ENCODE measurements at regions not wholly inside any gene's neighbourhood (a gene's known extent, or its start where the extent isn't known, plus 50 kb on each side); places are given as distances from the start of the nearest gene placed in this dataset.

DNA sequence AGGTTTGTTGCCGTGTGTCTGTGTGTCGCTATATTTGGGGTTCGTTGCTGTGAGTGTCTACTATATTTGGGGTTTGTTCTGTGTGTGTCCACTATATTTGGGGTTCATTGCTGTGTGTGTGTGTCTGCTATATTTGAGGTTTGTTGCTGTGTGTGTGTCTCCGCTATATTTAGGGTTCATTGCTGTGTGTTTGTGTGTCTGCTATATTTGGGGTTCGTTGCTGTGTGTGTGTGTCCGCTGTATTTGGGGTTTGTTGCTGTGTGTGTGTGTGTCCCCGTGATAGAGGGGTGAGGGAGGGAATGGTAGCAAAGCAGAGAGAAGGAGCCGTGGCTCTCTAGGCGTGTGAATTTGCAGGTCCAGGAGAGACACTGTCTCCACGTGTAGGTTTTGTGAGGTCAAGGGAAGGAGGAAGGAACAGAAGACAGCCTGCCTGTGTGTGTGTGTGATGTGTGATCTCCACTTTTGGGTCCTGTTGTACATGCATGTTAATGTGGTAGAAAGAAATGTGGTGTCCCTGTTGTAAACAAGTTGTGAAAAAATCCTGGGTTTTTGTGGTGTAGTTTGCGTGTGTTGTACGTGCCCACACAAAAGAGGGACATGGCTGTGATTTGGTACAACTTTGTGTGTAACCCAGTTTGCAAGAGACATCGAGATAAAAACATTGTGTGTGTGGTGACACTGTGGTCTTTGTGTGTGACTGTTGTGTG, 56.3 kb upstream of the ECE1 start:
- no peak for DNase-seq

DNA sequence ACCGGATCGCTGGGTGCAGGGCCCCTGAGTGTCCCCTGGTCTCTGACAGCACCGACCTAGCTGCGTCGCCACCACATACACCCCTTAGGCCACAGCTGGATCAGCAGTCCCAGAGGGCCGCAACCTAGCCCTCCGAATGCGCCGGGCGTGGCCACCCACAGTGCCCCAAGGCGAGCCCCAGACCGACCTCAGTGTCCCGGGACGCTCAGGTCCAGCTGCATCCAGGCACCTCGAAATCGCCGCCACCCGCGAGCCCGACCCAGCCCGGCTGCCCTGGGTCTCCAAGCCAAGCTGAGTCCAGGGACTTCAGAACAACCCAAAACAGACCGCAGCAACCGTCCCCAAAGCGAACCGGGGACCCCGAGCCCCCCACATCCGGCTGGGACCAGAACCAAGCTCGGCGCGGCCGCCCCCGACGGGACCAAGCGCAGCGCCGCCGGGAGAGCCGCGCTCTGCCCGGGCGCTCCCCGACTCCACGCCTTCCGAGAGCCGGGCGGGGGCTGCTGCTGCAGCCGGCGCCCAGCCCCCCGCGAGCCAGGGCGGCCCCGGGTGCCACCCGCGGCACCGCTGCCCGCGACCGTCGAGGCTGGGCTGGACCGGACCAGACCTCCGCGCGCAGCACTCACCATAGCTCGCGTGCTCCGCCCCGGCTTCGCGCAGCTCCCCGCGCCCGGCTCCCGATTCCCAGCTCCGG, 54.6 kb upstream of the ECE1 start:
- no peak for DNase-seq

DNA sequence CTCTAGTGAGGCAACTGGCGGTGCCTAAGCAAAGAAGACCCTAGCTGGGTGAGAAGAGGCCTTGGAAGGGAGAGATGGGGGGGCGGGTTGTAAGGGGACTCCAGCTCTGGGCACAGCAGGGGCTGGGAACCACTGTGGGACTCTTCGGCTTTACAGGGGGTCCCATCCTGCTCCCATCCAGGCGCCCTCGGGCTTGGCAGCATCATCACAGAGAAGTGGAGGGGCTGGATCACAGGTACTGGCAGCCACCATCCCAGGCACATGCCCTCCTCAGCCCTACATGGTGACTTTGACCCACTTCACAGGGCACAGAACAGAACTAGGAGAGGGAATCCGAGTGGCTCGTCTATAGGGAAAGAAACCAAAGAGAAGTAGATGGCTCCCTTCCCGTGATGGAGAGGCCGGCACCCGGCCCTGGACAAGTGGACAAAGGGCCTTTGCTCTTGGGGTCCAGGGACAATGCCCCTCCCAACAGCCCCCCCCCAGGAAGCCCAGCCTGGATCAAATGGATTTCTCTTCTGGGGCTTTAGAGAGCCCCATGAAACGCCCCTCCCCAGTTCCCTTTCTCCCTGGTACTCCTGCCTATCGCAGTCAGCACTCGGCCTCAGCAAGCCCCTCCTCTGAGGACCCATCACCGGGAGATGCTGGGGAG, 54.0 kb upstream of the ECE1 start:
- DNase-seq = no peak

DNA sequence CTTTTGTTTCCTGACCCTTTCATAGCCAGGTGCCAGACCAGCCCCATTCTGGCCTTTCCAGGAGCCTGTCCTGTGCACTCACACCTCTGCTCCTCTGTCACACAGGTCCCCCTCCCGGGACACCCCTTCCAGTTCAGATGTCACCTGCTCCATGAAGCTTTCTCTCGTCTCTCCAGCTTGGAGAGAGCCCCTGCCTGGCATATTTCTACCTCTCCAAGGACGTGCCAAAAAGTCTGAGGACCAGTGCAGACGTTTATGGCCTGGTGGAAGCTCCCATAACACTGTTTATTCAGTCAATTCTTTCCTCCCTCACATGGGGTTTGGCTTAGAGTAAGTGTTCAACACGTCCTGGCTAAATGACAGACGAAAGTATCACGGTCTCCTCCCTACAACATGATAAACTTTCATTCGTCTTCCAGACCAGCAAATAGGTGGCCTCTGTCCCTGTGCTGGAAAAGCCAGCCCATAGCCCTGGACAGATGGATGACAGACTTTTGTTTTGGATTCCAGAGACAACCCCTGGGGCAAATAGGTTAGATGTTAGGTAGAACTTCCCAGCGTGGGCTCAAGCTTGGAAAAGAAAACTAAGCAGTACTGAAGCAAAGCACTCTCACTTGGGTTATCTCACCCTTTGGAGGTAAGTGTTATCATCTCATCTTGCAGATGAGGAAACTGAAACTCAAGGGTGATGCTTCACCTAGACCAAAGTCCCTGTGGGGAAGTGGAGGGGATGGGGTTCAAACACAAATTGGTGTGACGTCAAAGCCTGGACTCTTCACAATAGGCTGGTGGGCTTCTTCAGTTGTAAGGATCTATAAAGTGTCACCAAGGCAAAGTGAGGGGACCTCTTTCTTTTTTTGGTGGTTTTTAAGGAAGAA, 52.9 kb upstream of the ECE1 start:
- DNase-seq = no peak

DNA sequence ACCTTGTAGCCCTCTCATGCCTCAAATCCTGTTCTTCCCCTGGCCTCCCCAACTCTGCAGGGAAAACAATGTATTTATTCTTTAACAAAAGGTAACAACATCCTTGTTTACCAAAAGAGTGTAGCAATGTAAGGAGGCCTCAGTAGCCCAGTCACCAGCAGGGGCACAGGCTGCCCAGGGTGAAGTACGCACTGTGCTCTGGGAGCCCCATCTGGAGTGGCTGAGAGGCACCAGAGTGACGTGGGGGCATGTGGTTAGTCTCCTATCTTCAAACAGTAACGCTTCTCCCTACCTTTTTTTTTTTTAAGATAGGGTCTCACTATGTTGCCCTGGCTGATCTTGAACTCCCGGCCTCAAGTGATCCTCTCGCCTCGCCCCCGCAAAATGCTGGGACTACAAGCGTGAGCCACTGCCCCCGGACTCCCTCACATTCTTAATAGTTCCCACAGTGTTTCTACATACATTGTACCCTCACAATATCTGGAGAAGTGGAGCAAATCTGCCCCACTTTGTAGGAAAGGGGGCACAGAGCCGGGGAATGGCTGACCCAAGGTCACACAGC, 51.3 kb upstream of the ECE1 start:
- DNase-seq = no peak

DNA sequence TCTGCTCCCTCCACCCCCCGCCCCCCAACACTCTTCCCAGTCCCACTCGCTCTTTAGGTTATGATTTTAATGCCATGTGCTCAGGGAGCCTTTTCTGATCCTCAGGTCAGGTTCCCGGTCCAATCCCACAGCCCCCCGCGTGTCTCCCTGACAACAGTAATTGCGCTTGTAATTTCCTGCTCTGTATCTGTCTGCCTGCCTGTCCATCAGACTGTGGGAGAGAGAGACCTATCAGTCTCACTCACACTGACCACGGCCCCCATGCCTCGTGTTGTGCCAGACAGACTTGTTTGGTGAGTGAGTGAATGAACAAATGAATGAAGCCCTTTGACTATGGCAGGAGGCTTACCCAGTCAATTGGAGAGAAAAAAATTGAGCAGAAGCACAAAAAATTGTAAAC, 50.8 kb upstream of the ECE1 start:
- no peak for DNase-seq

DNA sequence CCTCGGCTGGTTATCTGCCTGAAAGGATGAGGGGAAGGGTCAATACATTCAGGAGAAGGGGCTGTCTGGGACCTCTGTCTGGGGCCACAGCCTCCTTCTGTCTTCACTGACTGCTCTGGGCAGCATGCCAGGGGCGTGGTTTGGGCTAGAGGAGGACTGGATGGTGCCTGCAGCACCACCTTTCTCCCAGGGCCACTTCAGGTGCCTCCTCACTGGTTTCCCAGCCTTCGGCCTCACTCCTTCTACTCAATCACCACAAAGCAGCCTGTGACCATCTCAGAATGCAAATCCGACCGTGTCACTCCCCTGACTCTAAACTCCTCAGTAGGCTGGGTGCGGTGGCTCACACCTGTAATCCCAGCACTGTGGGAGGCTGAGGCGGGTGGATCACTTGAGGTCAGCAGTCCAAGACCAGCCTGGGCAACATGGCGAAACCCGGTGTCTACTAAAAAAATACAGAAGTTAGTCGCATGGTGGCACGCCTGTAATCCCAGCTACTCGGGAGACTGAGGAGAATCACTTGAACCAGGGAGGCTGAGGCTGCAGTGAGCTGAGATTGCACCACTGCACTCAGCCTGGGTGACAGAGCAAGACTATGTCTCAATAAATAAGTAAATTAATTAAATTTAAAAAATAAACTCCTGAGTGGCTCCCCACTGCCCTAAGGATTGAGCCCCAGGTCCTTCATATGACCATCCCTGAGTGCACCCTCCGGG, 50.1 kb upstream of the ECE1 start:
- peak; percentile 45 for DNase-seq

Data from inflammatory macrophage treated with lipopolysaccharide for 4 hours (primary cell).